ENCODE measurements at regions not wholly inside any gene's neighbourhood (a gene's known extent, or its start where the extent isn't known, plus 50 kb on each side); places are given as distances from the start of the nearest gene placed in this dataset.

- Mint-ChIP-seq H3K36me3 (ENCODE audit: low read depth) (no peaks in the 10 kb centered on the region), H3K27ac (ENCODE audit: unreplicated experiment) (no peak overlapping the region), H3K4me1 (ENCODE audit: low read depth) (no peaks in the 10 kb centered on the region), H3K9me3 (ENCODE audit: low read depth) (peaks cover 5% of the 10 kb centered on the region), H3K27me3 (ENCODE audit: low read depth) (no peaks in the 10 kb centered on the region), H3K4me3 (ENCODE audit: unreplicated experiment) (no peak overlapping the region)
- no peak for TF ChIP-seq CTCF (IDR thresholded peaks at IDR 0.05)
- DNase-seq (ENCODE audit: low spot score), result no peak
Observed at GRCh38 chr5:98397081-98397480, 376.4 kb upstream of the RGMB start.

DNA sequence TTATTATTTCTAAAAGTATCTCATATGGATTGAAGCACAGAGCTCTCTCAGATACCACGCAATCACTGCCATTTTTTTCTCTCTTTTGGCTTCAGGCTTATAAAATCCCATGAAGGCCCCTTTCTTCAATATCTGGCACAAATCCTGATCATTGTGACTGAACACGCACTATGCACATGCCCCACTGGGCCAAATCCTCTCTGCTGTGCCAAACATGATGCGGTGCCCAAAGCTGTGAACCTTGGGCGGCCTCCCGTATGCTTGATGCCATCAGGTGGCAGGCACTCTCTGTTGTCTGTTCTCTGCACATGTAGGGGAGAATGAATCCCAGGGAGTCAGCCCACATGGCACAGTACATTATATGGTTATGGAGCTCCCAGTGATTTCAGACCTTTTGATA is 375.0 kb upstream of the RGMB start:
- Mint-ChIP-seq H3K4me3 (ENCODE audit: unreplicated experiment) (no peak overlapping the region), H3K9me3 (ENCODE audit: low read depth) (peaks cover 5% of the 10 kb centered on the region), H3K36me3 (ENCODE audit: low read depth) (no peaks in the 10 kb centered on the region), H3K27ac (ENCODE audit: unreplicated experiment) (no peak overlapping the region), H3K27me3 (ENCODE audit: low read depth) (no peaks in the 10 kb centered on the region), H3K4me1 (ENCODE audit: low read depth) (no peaks in the 10 kb centered on the region)
- TF ChIP-seq CTCF (IDR thresholded peaks at IDR 0.05), result no peak
- no peak for DNase-seq (ENCODE audit: low spot score)

DNA sequence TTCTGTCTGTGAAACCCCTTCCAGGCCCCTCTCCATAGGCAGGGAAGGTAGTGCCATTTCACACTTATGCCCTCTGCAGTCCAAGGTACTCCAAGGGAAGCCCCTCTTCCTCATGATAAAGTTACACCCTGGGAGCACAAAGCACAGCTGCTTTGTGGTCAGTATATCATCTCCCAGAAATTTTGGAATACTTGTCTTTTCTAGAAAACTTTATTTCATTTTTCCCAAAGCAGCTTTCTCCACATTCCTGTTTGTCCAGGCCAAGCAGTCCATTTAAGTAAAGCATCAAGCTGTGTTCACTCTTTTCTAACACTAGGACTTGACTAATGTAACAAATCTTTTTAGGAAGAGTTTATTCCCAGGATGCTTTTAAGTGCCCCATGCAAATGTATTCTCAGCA is 371.8 kb upstream of the RGMB start:
- no peak for DNase-seq (ENCODE audit: low spot score)
- TF ChIP-seq CTCF (IDR thresholded peaks at IDR 0.05), result no peak
- Mint-ChIP-seq H3K27ac (ENCODE audit: unreplicated experiment) (no peak overlapping the region), H3K9me3 (ENCODE audit: low read depth) (no peaks in the 10 kb centered on the region), H3K27me3 (ENCODE audit: low read depth) (no peaks in the 10 kb centered on the region), H3K4me1 (ENCODE audit: low read depth) (no peaks in the 10 kb centered on the region), H3K4me3 (ENCODE audit: unreplicated experiment) (no peak overlapping the region), H3K36me3 (ENCODE audit: low read depth) (no peaks in the 10 kb centered on the region)

DNA sequence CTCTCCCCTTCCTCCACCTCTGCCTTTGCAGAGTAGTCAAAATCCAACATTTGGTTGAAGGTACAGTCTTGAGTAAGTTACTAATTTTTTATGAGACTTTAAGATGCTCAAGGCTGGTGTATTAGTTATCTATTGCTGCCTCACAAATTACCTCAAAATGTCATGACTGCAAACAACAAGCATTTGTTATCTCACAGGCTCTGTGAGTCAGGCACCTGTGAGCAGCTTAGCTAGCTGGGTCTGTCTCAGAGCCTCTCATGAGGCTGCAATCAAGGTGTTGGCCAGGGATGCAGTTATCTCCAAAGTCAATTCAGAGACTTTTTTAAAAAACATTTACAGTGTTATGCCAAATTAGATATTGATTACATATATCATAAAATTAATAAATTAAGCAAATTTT is 371.3 kb upstream of the RGMB start:
- H3K27me3 Mint-ChIP-seq (ENCODE audit: low read depth), result no peaks in the 10 kb centered on the region
- no peaks in the 10 kb centered on the region for H3K9me3 Mint-ChIP-seq (ENCODE audit: low read depth)
- DNase-seq (ENCODE audit: low spot score), result no peak
- H3K27ac Mint-ChIP-seq (ENCODE audit: unreplicated experiment), result no peak overlapping the region
- no peaks in the 10 kb centered on the region for H3K36me3 Mint-ChIP-seq (ENCODE audit: low read depth)
- TF ChIP-seq CTCF (IDR thresholded peaks at IDR 0.05), result no peak
- no peaks in the 10 kb centered on the region for H3K4me1 Mint-ChIP-seq (ENCODE audit: low read depth)
- no peak overlapping the region for H3K4me3 Mint-ChIP-seq (ENCODE audit: unreplicated experiment)

DNA sequence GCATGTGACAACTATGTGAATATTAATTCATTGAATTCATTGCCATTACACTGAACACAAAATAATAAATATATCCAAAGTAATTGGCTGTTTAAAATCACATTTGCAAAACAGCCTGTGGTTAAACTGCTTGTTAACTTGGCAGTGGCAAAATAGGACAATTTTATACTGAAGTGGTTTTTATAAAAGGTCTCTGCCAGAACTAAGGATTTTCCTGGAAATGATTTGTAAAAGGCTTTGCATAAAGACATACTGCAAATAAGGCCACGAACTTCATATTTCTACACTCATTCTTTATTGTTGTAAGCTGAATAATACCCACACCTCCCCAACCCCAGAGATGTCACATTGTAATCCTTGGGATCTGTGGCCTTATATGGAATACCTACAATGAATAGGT is 370.3 kb upstream of the RGMB start:
- no peak for TF ChIP-seq CTCF (IDR thresholded peaks at IDR 0.05)
- Mint-ChIP-seq H3K9me3 (ENCODE audit: low read depth) (no peaks in the 10 kb centered on the region), H3K4me1 (ENCODE audit: low read depth) (no peaks in the 10 kb centered on the region), H3K4me3 (ENCODE audit: unreplicated experiment) (no peak overlapping the region), H3K27me3 (ENCODE audit: low read depth) (no peaks in the 10 kb centered on the region), H3K27ac (ENCODE audit: unreplicated experiment) (no peak overlapping the region), H3K36me3 (ENCODE audit: low read depth) (no peaks in the 10 kb centered on the region)
- no peak for DNase-seq (ENCODE audit: low spot score)

All from chondrocyte (in vitro differentiated cells).